K562 (cell line): ENCODE measurements at regions not wholly inside any gene's neighbourhood (a gene's known extent, or its start where the extent isn't known, plus 50 kb on each side); places are given as distances from the start of the nearest gene placed in this dataset.

Source experiments
- ATAC-seq: fragments of 200-7000 bp; cut with Tn5 transposase; 3 replicates; pipeline ENCODE4 v1.9.1; 2020; ENCODE audit warnings: moderate library complexity
- BruUV-seq: library from RNA; stranded (reverse); fragments of 400-500 nt; replicated peaks from 2 replicates; lab custom pipeline; 2021; lab: Mats Ljungman, UMichigan
- CTCF ChIA-PET: fragments of 300-600 bp; formaldehyde crosslinking; extraction: SDS; loops from one replicate; lab custom pipeline; 2021; ENCODE audit warnings: low intra/inter-chr PET ratio; lab: Yijun Ruan, JAX
- POLR2A ChIA-PET: fragments of 300-600, 350-650 bp; sonication (Branson Sonifier 250); formaldehyde crosslinking; extraction: SDS; loops from one replicate; lab custom pipeline; 2021; ENCODE audit warnings: antibody characterized with exemption, inconsistent platforms; lab: Yijun Ruan, JAX
- DNase-seq, 4 experiments: peaks; one replicate each; pipeline versions ENCODE4 v3.0.0 to v3.0.0-alpha.2; 2011 to 2018; ENCODE audit warnings: low spot score in 3 of 4, mixed read lengths in 3 of 4; ENCODE audit errors: extremely low read depth in 1 of 4
- FAIRE-seq: peaks from 2 replicates; lab custom pipeline; 2011; peaks lifted over from hg19 to GRCh38; lab: Jason Lieb, UNC
- H2AFZ ChIP-seq: 2 replicates; pipeline ENCODE4 v1.6.0; 2011; ENCODE audit warnings: low read depth, low read length, control low read depth, inconsistent platforms
- H3K27ac ChIP-seq: fragments of 200-600 bp; 3 replicates; pipeline ENCODE4 v1.8.0; 2011; ENCODE audit warnings: low read depth, mild to moderate bottlenecking, control low read depth, inconsistent platforms, low read length, moderate library complexity, mixed read lengths; ENCODE audit errors: extremely low read depth
- H3K27me3 ChIP-seq, 2 experiments: fragments of 300-600 bp in 1 of 2; 2 replicates in 1 of 2; 3 replicates in 1 of 2; pipeline versions ENCODE4 v1.6.0 to v1.8.0; 2011; ENCODE audit warnings: inconsistent platforms in 2 of 2, low read length in 2 of 2, mild to moderate bottlenecking in 1 of 2, mixed read lengths in 1 of 2, moderate library complexity in 1 of 2; ENCODE audit not compliant: control insufficient read depth in 2 of 2, insufficient read depth in 2 of 2
- H3K36me3 ChIP-seq: fragments of 300-600 bp; 3 replicates; pipeline ENCODE4 v1.8.0; 2011; ENCODE audit warnings: mild to moderate bottlenecking, low read length, inconsistent platforms; ENCODE audit not compliant: control insufficient read depth, insufficient read depth
- H3K4me1 ChIP-seq, 2 experiments: fragments of 200-600 bp in 1 of 2; replicated peaks in 1 of 2; 2 replicates in 1 of 2; 3 replicates in 1 of 2; pipeline versions ENCODE4 v1.5.1 to v1.8.0; 2011; ENCODE audit warnings: inconsistent platforms in 2 of 2, low read length in 2 of 2, mild to moderate bottlenecking in 1 of 2, mixed read lengths in 1 of 2, moderate library complexity in 1 of 2; ENCODE audit not compliant: control insufficient read depth in 2 of 2, insufficient read depth in 2 of 2
- H3K4me2 ChIP-seq: 2 replicates; pipeline ENCODE4 v1.6.1; 2011; ENCODE audit warnings: low read length, control low read depth, inconsistent platforms, mixed read lengths; ENCODE audit not compliant: insufficient read depth
- H3K4me3 ChIP-seq: fragments of 200-600 bp; sonication (generic), shearing (Covaris generic); 2 replicates; pipeline ENCODE4 v1.5.1; 2016; ENCODE audit warnings: control low read depth, inconsistent platforms
- H3K79me2 ChIP-seq: fragments of 200-600 bp; 3 replicates; pipeline ENCODE4 v1.8.0; 2011; ENCODE audit warnings: low read length, inconsistent platforms; ENCODE audit not compliant: control insufficient read depth, insufficient read depth
- H3K9ac ChIP-seq, 2 experiments: 2 replicates each; pipeline versions ENCODE4 v1.6.0 to v1.6.1; 2011; ENCODE audit warnings: low read depth in 2 of 2, low read length in 2 of 2, control low read depth in 1 of 2, inconsistent platforms in 1 of 2, mild to moderate bottlenecking in 1 of 2, mixed read lengths in 1 of 2; ENCODE audit not compliant: insufficient read depth in 1 of 2
- H3K9me1 ChIP-seq: one replicate; pipeline ENCODE4 v1.6.0; 2011; ENCODE audit warnings: inconsistent platforms, mild to moderate bottlenecking, low read length, moderate library complexity; ENCODE audit not compliant: control insufficient read depth, insufficient read depth
- H3K9me3 ChIP-seq: replicated peaks from 2 replicates; pipeline ENCODE4 v1.5.1; 2011; ENCODE audit warnings: low read depth, low read length, inconsistent platforms; ENCODE audit not compliant: control insufficient read depth, insufficient read depth
- H4K20me1 ChIP-seq: replicated peaks from 2 replicates; pipeline ENCODE4 v1.6.1; 2011; ENCODE audit warnings: low read length, inconsistent platforms, mixed read lengths; ENCODE audit not compliant: control insufficient read depth, insufficient read depth
- RBM15 ChIP-seq: fragments of 200-400 bp; formaldehyde crosslinking; IDR thresholded peaks from 2 replicates; pipeline ENCODE4 v1.6.1; 2018; ENCODE audit warnings: mild to moderate bottlenecking, low read length, moderate library complexity; ENCODE audit not compliant: insufficient read depth
- RBM25 ChIP-seq: fragments of 200-400 bp; formaldehyde crosslinking; IDR thresholded peaks from 2 replicates; pipeline ENCODE4 v1.6.1; 2018; ENCODE audit warnings: low read length, low read depth, moderate library complexity; ENCODE audit not compliant: severe bottlenecking
- RERE ChIP-seq: sonication (generic); formaldehyde crosslinking; IDR thresholded peaks from 2 replicates; pipeline ENCODE4 v1.8.0; 2023; ENCODE audit warnings: missing genetic modification reagents, mild to moderate bottlenecking, borderline replicate concordance
- REST ChIP-seq, 2 experiments: fragments of 450-650 bp; formaldehyde crosslinking in 1 of 2; IDR thresholded peaks; 2 replicates each; pipeline versions ENCODE4 v1.4.0 to v1.6.1; 2014 to 2020; ENCODE audit warnings: mild to moderate bottlenecking in 2 of 2, borderline replicate concordance in 1 of 2, low read depth in 1 of 2
- SMARCB1 ChIP-seq: IDR thresholded peaks from 2 replicates; pipeline ENCODE4 v1.6.1; 2011; ENCODE audit warnings: improper control_type of control experiment, low read depth; ENCODE audit not compliant: insufficient read length
- ZBTB2 ChIP-seq: fragments of 450-650 bp; IDR thresholded peaks from 2 replicates; pipeline ENCODE4 v1.6.1; 2016; ENCODE audit warnings: antibody characterized with exemption
- WGBS: fragments of 100-300 bp; shearing (Covaris generic); methylation state at CpG from one replicate; pipeline ENCODE4 v1.1.6; 2016; ENCODE audit warnings: low coverage, mixed read lengths; ENCODE audit not compliant: insufficient coverage; ENCODE audit errors: missing lambda C conversion rate; 5-methylcytosine and 5-hydroxymethylcytosine counted together
- in situ Hi-C: fragments of 300-500 bp; cut with MboI; formaldehyde crosslinking; loops from 4 replicates; pipeline ENCODE4 v1.15.0; 2018; ENCODE audit warnings: inconsistent platforms, mixed read lengths
- intact Hi-C: fragments of 100-400 bp; cut with micrococcal nuclease; formaldehyde crosslinking; loops from 2 replicates; pipeline ENCODE4 v1.14.2; 2022

GRCh38 chr11:37647767-37648166 lies 1049.7 kb upstream of the RAG2 start:
- Histone ChIP-seq H3K9ac (no peak overlapping the region), H2AFZ (no peak overlapping the region), H3K4me1 (no peaks in the 10 kb centered on the region), H3K9me3 (0 out of 2 replicates have a peak, but pooled peaks cover 2% of the 10 kb centered on the region), H3K27me3 (no peaks in the 10 kb centered on the region), H3K4me3 (no peak overlapping the region), H4K20me1 (no peaks in the 10 kb centered on the region), H3K79me2 (no peaks in the 10 kb centered on the region), H3K36me3 (no peaks in the 10 kb centered on the region), H3K27ac (no peak overlapping the region), H3K4me2 (no peak overlapping the region), H3K9me1 (no peaks in the 10 kb centered on the region)
- ChIA-PET CTCF (no interaction called here), POLR2A (no interaction called here)
- DNase-seq (no peak), ATAC-seq (no peak), FAIRE-seq (no peak)
- intact Hi-C loops: no loop called here
- WGBS: 0% methylated on average over 1 of the region's 1 CpG
- in situ Hi-C loops: no loop called here
- BruUV-seq: no TSS peak
- TF ChIP-seq SMARCB1: no peak
- no peak for TF ChIP-seq RBM25
- no peak for TF ChIP-seq RBM15
- no peak for TF ChIP-seq ZBTB2
- TF ChIP-seq RERE: no peak
- TF ChIP-seq REST (IDR thresholded peaks at IDR 0.05; ENCODE audit: borderline replicate concordance): no peak
- TF ChIP-seq REST (CRISPR knock-in tag; IDR thresholded peaks at IDR 0.05; ENCODE audit: low read depth): no peak
